Neutrophil (primary cell): ENCODE measurements at regions not wholly inside any gene's neighbourhood (a gene's known extent, or its start where the extent isn't known, plus 50 kb on each side); places are given as distances from the start of the nearest gene placed in this dataset.

Experiments
- H3K27ac ChIP-seq: fragments of 200-600 bp; sonication (generic); 2 replicates; pipeline ENCODE4 v1.5.1; 2016; ENCODE audit warnings: mild to moderate bottlenecking, moderate library complexity
- H3K27me3 ChIP-seq: fragments of 200-600 bp; sonication (generic); 2 replicates; pipeline ENCODE4 v1.6.0; 2016; ENCODE audit warnings: mild to moderate bottlenecking
- H3K36me3 ChIP-seq: fragments of 200-600 bp; sonication (generic); 2 replicates; pipeline ENCODE4 v1.5.1; 2017
- H3K4me1 ChIP-seq, 2 experiments: fragments of 200-600 bp in 1 of 2; sonication (generic) in 1 of 2; 1 replicate in 1 of 2; 2 replicates in 1 of 2; pipeline versions ENCODE4 v1.5.1 to v1.6.1; 2013 to 2016; ENCODE audit warnings: low read depth in 1 of 2, low read length in 1 of 2, mild to moderate bottlenecking in 1 of 2, moderate library complexity in 1 of 2; ENCODE audit not compliant: control insufficient read depth in 1 of 2, insufficient read depth in 1 of 2
- H3K4me3 ChIP-seq, 2 experiments: fragments of 200-600 bp in 1 of 2; sonication (generic) in 1 of 2; 1 replicate in 1 of 2; 2 replicates in 1 of 2; pipeline ENCODE4 v1.5.1; 2013 to 2016; ENCODE audit warnings: low read depth in 1 of 2, low read length in 1 of 2, mild to moderate bottlenecking in 1 of 2, moderate library complexity in 1 of 2
- H3K9me3 ChIP-seq: fragments of 200-600 bp; sonication (generic); 2 replicates; pipeline ENCODE4 v1.5.1; 2016
- TF ChIP-seq, protein P1 (sequence below): fragments of 200-600 bp; sonication (generic); IDR thresholded peaks from 2 replicates; pipeline ENCODE4 v1.5.1; 2016; ENCODE audit warnings: antibody characterized with exemption

DNA sequence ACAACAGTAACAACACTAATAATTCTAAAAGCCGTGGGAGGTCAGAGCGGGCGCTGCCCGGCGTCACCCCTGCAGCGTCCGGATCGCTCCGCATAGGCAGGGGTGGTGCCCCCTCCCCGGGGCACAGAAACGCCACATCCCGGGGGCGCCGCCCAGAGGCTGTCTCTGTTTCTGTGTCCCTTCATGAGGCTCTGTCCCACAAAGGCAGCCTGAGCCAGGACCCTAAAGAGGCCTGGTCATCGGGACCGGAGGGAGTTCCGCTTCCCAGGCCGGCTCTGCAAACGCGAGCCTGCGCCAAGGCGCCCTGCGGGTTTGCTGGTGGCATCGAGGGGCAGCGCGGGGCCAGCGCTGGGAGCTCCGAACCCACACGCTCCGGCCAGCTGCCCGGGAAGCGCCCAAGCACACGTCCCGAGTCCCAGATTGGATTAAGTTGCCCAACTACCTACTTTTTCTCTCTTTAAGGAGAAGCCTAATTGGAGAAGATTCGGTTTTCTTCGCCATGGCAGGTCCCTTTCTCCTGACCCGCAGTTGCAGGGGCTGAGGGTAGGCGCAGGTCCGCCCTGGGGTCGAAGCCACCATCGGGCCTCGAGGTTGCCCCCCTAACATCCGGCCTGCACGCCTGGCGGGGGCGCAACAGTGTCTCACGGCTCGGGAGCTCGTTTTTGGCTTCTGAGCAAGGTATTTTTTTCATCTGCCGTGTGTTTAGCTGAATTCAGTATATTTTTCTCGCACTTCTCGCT, 421.7 kb downstream of the VRK1 start:
- peaks cover 8 to 12% of the 10 kb centered on the region in 2 experiments for H3K4me1 ChIP-seq
- no peaks in the 10 kb centered on the region for H3K9me3 ChIP-seq
- TF ChIP-seq, protein P1, sequence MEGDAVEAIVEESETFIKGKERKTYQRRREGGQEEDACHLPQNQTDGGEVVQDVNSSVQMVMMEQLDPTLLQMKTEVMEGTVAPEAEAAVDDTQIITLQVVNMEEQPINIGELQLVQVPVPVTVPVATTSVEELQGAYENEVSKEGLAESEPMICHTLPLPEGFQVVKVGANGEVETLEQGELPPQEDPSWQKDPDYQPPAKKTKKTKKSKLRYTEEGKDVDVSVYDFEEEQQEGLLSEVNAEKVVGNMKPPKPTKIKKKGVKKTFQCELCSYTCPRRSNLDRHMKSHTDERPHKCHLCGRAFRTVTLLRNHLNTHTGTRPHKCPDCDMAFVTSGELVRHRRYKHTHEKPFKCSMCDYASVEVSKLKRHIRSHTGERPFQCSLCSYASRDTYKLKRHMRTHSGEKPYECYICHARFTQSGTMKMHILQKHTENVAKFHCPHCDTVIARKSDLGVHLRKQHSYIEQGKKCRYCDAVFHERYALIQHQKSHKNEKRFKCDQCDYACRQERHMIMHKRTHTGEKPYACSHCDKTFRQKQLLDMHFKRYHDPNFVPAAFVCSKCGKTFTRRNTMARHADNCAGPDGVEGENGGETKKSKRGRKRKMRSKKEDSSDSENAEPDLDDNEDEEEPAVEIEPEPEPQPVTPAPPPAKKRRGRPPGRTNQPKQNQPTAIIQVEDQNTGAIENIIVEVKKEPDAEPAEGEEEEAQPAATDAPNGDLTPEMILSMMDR = no peak
- H3K36me3 ChIP-seq = no peaks in the 10 kb centered on the region
- H3K27me3 ChIP-seq = peaks cover 71% of the 10 kb centered on the region
- H3K27ac ChIP-seq = no peak overlapping the region
- H3K4me3 ChIP-seq = peak overlapping the region; percentile 9 to 23

DNA sequence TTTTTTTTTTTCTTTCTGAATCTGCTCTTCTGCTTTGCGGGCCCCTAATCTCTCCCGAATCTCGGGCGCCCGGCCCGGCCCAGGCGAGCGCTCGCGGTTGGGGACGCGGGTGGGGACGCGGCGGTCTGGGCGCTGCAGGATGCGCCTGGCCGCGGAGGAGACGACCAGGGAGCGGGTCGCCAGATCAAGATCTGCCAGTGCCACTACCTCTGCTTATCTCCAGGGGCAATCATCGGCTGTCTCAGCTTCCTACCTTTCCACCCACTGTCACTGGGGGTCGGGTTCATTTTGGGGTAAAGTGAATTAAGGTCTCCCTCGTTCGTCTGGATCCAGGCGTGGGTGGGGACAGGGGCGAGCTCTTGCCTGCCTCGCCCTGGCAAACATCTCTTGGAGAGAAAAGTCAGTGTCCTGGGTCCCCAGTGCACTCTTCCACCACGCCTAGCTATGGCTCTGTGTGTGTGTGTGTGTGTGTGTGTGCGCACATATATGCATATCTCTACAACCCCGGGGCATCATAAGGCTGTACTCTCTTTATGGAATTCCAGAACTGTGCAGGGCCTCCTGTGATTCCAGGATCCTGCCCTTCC, 422.3 kb downstream of the VRK1 start:
- Histone ChIP-seq H3K9me3 (no peaks in the 10 kb centered on the region), H3K4me3 (no peak overlapping the region), H3K27ac (no peak overlapping the region), H3K27me3 (peaks cover 69% of the 10 kb centered on the region), H3K4me1 (peaks cover 8 to 12% of the 10 kb centered on the region in 2 experiments), H3K36me3 (no peaks in the 10 kb centered on the region)
- TF ChIP-seq, protein P1 = no peak

DNA sequence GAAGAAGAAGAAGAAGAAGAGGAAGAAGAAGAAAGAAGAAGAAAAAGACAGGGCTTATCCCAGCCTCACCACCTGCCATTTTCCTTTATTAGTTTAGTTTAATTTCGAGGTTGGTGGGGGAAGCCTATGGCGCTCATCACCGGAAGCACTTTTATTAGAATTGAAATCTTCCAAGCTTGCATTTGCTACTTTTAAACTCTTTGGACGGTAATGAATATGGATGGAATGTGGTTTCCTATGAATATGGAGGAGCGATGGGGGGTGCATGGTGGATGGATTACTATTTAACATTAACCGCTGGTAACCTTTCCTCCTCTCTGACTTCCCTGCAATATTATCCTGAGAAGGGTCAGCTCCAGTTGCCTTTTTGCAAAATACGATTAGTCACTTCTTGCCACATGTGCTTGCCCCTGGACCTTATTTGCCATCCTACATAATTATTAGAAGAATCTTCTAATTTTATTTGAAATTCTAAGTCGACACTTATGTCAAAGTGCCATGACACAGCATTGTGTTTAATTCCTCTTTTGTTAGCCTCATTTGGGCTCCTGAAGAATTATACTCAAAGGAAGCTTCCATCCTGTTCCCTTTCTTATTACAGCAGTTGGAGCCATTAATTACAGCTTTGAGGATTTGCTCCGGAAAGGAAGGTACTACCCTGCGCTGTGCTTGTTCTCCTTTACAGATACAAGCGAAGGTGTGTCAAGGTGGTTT, 424.5 kb downstream of the VRK1 start:
- TF ChIP-seq, protein P1 = no peak
- H3K27me3 ChIP-seq = peaks cover 58% of the 10 kb centered on the region
- peaks cover 8 to 12% of the 10 kb centered on the region in 2 experiments for H3K4me1 ChIP-seq
- H3K27ac ChIP-seq = no peak overlapping the region
- H3K9me3 ChIP-seq = no peaks in the 10 kb centered on the region
- H3K36me3 ChIP-seq = no peaks in the 10 kb centered on the region
- no peak overlapping the region for H3K4me3 ChIP-seq

DNA sequence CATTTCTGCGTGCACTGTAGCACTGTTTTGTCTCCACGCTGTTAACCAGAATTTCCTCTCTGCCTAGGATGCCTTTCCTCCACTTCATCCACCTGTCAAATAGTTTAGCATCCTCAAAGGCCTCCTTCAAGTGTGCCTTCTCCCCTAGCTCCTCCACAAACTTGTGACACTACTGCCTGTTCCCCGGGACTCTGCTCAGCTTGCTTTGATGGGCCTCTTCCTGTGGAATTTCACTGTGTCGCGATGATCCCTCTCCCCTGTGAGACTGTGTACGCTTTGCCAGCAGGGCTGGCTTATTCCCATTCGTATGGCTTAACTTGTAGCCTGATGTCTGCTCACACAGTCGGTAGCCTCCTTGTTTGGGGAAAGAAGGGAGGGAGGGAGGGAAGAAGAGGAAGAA, 426.8 kb downstream of the VRK1 start:
- Histone ChIP-seq H3K27me3 (peaks cover 35% of the 10 kb centered on the region), H3K4me1 (peaks cover 1 to 4% of the 10 kb centered on the region in 2 experiments), H3K27ac (no peak overlapping the region), H3K36me3 (no peaks in the 10 kb centered on the region), H3K9me3 (no peaks in the 10 kb centered on the region), H3K4me3 (no peak overlapping the region)
- TF ChIP-seq, protein P1 = no peak

DNA sequence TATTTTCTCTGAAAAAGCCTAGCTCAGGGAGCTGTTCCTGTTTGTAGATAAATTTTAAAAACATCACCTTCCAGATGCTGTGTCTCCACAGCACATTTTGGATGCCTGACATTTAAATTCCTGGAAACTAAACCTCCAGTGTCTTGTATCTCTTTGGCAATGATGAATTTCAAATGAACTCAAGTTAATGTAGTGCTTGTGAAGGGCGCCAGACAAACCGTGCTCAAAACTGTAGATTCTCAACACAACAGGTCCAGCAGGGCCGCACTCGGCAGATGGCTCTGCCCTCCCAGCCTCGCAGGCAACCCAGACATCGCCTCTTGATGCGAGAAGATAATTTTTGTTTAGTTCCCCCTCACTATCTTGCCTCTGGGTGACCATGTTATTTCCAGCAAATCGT, 432.9 kb downstream of the VRK1 start:
- Histone ChIP-seq H3K27ac (no peak overlapping the region), H3K27me3 (no peaks in the 10 kb centered on the region), H3K4me3 (no peak overlapping the region), H3K36me3 (no peaks in the 10 kb centered on the region), H3K4me1 (no peaks in the 10 kb centered on the region), H3K9me3 (no peaks in the 10 kb centered on the region)
- TF ChIP-seq, protein P1 = no peak
